ENCODE measurements at regions not wholly inside any gene's neighbourhood (a gene's known extent, or its start where the extent isn't known, plus 50 kb on each side); places are given as distances from the start of the nearest gene placed in this dataset.

- no peak for DNase-seq (ENCODE audit: low spot score)
- in situ Hi-C loops (cut with HindIII; ENCODE audit: low sequenced_read_pairs): no loop called here
Observed at GRCh38 chr6:139850512-139850911, 476.1 kb upstream of the CITED2 start.

DNA sequence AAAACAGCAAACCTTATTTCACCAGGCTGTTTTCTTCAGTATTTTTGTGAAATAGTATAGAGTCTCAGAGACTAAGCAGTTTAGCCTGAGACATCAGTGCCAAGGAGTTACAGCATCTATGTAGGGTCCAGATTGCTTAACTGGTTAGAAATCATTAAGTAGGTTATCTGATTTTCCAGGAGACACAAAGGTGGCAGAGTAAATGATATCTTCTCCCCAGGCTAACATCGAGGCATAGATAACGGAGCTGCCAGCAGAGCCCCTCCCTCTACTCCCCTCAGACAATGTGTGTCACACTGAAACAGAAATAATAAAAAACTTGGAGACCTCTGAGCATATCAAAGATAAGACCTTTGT lies 473.0 kb upstream of the CITED2 start:
- DNase-seq (ENCODE audit: low spot score): no peak
- in situ Hi-C loops (cut with HindIII; ENCODE audit: low sequenced_read_pairs): no loop called here

GRCh38 chr6:139846538-139847456 lies 472.3 kb upstream of the CITED2 start:
- peak; percentile 57 for DNase-seq (ENCODE audit: low spot score)

DNA sequence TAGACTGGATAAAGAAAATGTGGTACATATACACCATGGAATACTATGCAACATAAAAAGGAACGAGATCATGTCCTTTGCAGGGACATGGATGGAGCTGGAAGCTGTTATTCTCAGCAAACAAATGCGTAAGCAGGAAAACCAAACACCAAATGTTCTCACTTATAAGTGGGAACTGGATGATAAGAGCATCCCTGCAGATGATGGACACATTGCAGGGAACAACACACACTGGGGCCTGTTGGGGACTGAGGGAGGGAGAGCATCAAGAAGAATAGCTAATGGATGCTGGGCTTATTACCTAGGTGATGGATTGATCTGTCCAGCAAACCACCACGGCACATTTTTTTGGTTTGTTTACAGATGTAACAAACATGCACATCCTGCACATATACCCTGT lies 470.5 kb upstream of the CITED2 start:
- DNase-seq (ENCODE audit: low spot score): no peak
- in situ Hi-C loops (cut with HindIII; ENCODE audit: low sequenced_read_pairs): no loop called here

More at GRCh38 chr6:139846538-139847456, 472.3 kb upstream of the CITED2 start:
- in situ Hi-C loops (cut with HindIII; ENCODE audit: low sequenced_read_pairs): no loop called here

GRCh38 chr6:139841794-139842215 lies 467.4 kb upstream of the CITED2 start:
- in situ Hi-C loops (cut with HindIII; ENCODE audit: low sequenced_read_pairs): no loop called here
- no peak for DNase-seq (ENCODE audit: low spot score)

DNA sequence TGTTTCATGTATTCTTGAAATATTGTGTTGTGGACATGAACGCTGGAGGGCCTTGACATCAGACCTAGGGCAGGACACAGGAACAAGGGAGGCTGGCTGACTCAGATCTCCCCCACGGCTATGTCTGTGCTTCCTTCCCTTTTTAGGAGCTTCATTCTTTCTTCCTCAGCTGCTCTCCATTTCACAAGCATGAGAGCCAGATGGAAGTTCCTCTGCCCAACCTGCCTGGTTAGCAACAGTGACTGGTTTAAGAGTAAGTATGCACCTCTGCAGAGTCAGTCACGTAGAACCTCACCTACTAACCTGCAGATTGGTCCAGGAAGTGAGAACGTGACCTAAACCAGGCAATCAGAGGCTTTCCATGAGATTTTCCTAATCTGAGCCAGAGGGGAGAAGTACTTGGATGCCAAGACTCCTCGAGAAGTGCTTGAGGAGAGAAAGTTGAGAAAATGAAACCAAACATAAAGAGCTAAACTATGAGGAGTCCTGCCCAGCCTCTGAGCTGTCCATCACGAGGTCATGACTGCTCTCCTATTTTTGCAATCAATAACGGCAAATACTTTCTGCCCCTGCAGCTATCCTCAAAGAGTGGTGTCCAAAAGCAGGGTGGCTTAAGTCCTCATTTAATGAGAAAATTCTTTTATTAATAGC lies 465.2 kb upstream of the CITED2 start:
- in situ Hi-C loops (cut with HindIII; ENCODE audit: low sequenced_read_pairs): no loop called here
- no peak for DNase-seq (ENCODE audit: low spot score)

- DNase-seq (ENCODE audit: low spot score): no peak
Observed at GRCh38 chr6:139834232-139834631, 459.8 kb upstream of the CITED2 start.

GRCh38 chr6:139833592-139833991 lies 459.1 kb upstream of the CITED2 start:
- in situ Hi-C loops (cut with HindIII; ENCODE audit: low sequenced_read_pairs): no loop called here
- DNase-seq (ENCODE audit: low spot score): no peak

More at GRCh38 chr6:139834232-139834631, 459.8 kb upstream of the CITED2 start:
- in situ Hi-C loops (cut with HindIII; ENCODE audit: low sequenced_read_pairs): no loop called here

GRCh38 chr6:139832493-139833305 lies 458.3 kb upstream of the CITED2 start:
- DNase-seq (ENCODE audit: low spot score): no peak
- in situ Hi-C loops (cut with HindIII; ENCODE audit: low sequenced_read_pairs): no loop called here

DNA sequence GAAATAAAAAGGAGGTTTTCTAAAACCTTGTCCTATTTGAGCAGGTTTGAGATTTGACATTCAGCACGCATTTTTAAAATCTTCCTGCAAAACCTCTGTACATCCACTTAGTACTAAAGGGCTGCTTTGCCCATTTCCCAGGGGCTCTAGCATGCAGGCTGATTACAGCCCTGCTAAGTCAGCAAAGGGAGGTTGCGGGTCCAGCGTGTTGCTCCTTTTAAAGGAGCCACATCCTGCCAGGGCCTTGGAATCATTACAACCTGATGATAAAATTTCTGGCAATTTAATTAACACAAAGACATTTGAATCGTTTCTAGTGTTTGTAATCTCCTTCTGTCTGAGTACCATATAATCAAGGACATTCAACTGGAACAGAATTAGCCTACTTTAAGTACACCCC lies 455.1 kb upstream of the CITED2 start:
- in situ Hi-C loops (cut with HindIII; ENCODE audit: low sequenced_read_pairs): no loop called here
- DNase-seq (ENCODE audit: low spot score): no peak

DNA sequence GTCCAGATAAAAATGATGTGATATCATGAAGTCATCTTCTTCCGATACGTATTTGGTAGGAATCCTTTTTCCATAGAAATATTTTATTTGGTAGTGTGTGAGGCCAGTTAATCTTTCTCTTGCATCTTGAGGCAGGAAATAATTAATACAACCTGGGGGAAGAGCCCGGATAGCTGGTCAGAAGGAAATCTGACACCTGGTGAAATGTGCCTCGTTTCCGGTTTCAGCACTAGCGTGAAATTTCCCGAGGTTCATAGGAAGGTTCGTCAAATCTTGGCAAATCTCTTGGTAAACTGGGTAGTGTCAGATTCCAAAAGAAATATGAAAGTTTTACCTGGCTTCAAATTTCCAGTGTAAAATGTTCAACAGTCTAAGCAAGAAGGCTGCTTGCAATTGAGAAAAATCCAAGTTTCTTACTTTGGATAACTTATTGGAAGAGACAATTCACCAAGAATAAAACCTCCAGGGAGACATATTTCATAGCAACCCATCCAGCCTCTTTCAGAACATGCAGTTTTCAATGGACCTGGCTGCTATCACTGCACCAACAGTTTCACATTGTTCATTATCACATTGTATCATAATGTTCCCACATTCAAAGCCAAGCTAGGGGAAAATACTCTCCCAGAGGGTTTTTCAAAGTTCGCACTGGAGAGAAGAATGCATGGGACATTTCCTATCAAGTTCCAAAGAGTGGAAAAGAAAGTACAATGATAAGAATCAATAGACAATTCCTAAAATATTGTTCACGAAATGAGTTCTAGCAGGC lies 454.5 kb upstream of the CITED2 start:
- in situ Hi-C loops (cut with HindIII; ENCODE audit: low sequenced_read_pairs): no loop called here
- no peak for DNase-seq (ENCODE audit: low spot score)

GRCh38 chr6:139825935-139826374 lies 451.5 kb upstream of the CITED2 start:
- no peak for DNase-seq (ENCODE audit: low spot score)
- in situ Hi-C loops (cut with HindIII; ENCODE audit: low sequenced_read_pairs): no loop called here

DNA sequence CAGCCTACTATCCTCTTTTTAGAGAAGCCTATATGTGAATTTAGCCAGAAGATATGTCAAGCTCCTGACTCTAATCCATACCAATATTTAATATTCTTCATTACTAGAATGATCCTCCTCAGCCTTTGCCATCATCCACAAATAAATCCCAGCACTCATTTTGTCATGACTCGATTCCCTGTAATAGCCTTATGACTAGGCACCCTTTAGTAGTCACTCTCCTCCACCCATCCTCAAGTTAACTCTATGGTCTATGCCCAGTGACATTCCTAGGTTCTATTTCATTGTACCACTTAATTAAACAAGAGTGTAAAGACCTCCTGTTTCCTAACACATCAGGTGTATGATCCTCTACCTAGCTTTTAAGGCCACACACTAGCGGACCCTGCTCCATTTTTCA lies 450.4 kb upstream of the CITED2 start:
- in situ Hi-C loops (cut with HindIII; ENCODE audit: low sequenced_read_pairs): no loop called here

DNA sequence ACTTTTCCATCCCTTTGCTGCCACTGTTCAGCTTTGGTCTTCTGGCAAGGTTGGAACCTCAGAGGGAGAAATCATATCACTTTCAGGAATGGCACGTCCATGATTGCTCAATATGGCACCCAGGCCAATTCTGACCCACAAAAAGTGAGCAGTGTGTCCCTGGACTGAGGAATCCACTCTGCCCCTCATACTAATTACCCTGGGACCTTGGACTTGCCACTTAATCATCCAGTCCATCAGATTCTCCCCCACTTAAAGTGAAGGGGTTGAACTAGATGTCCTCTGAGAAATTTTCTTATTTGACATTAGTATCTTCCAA lies 449.3 kb upstream of the CITED2 start:
- in situ Hi-C loops (cut with HindIII; ENCODE audit: low sequenced_read_pairs): no loop called here

More for the DNA sequence above, 450.4 kb upstream of the CITED2 start:
- no peak for DNase-seq (ENCODE audit: low spot score)

DNA sequence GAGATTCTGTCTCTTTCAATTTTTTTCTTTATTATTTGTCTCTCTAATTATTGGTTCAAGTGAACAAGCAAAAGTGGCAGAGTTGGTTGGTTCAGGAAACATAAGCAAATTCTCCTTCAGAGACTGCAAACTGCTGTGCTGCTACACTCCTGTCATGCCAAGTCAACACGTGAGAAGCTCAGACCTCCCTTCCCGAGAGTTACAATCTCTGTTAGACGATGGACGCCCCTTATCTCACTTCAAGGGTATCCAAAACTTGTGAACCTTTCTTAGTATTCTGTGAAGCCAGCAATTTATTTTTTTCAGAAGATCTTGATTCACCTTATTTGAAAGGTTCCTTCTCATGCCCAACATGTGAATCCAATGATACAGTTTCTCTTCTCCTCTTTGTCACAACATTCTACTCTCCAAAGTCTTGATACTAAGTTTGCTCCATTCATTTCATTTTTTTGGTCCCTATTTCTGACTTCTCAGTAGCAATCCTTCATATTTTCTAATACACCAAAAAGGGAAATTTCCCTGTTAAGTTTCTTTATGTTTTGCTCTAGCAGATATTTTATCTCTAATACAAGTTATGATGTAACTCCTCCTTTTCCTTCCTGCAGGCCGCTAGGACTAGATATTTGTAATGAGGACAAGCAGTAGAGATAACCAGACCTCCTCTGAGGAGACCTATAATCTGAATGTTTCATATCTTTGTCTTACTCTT lies 448.8 kb upstream of the CITED2 start:
- in situ Hi-C loops (cut with HindIII; ENCODE audit: low sequenced_read_pairs): no loop called here
- DNase-seq (ENCODE audit: low spot score): no peak

More for the DNA sequence above, 449.3 kb upstream of the CITED2 start:
- no peak for DNase-seq (ENCODE audit: low spot score)

DNA sequence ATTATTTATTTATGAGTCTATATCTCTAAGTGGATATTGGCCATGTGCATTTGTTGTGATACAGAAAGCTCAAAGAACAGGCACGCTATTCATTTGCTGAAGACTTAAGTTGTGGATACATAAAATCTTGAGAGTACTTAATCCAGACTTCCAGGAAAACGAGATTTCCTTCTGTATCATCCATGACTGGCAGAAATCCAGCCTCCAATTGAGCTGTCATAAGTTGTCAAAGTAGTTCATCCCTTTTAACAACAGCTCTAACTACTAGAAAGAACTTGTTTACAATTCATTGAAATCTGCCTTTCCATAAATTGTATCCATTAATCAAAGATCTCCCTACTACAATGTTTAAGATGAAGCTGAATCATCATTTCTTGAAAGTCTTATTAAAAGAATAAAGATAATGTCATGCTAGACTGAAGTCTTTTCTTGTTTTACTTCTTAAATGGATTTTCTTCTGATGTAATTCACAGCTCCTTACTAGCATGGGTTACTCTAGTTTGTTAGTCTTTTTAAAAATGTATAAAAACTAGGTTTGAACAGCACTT lies 447.3 kb upstream of the CITED2 start:
- in situ Hi-C loops (cut with HindIII; ENCODE audit: low sequenced_read_pairs): no loop called here
- no peak for DNase-seq (ENCODE audit: low spot score)

DNA sequence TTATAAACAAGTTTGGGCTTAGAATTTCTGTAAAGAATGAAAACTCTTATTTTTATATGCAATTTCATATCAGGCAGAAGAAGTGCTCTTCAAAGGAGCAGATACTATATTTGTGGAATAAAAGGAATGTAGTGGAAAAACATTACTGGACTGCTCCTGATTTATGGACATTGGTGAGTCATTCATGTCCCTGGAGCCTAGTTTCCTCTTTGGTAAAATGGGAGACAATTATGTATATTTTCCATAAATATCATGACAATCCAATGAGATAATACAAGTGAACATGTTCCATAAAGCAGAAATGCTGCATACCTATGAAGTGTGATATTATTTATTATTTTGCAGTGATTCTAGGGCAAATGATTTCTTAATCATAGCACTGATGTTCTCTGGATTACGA lies 445.8 kb upstream of the CITED2 start:
- in situ Hi-C loops (cut with HindIII; ENCODE audit: low sequenced_read_pairs): no loop called here
- DNase-seq (ENCODE audit: low spot score): no peak

GRCh38 chr6:139819776-139820175 lies 445.3 kb upstream of the CITED2 start:
- DNase-seq (ENCODE audit: low spot score): no peak
- in situ Hi-C loops (cut with HindIII; ENCODE audit: low sequenced_read_pairs): no loop called here
